ENCODE measurements at regions not wholly inside any gene's neighbourhood (a gene's known extent, or its start where the extent isn't known, plus 50 kb on each side); places are given as distances from the start of the nearest gene placed in this dataset.
"Not testable (repeated sequence)": the region's sequence is repeated elsewhere in the genome, so short reads cannot be mapped to it uniquely, and the experiment has no call there.

DNA sequence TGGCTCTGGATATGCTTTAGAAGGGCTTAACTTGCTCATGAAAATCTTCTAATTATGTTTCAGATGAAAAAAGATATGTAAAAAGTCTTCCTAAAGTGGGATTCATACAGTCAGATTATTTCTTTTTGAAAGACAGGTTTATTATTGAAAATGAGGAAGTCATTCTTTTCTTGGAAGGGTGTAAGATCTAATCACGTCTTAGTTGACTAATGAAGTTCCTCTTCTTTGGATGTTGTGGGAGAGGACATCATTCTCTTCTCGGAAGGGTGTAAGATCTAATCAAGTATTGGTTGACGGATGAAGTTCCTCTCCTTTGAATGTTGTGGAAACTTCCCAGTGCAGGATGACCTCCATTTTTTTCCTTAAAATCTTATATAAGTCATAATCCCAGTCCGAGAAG, 74.9 kb downstream of the ALG10 start:
- no peak for DNase-seq

DNA sequence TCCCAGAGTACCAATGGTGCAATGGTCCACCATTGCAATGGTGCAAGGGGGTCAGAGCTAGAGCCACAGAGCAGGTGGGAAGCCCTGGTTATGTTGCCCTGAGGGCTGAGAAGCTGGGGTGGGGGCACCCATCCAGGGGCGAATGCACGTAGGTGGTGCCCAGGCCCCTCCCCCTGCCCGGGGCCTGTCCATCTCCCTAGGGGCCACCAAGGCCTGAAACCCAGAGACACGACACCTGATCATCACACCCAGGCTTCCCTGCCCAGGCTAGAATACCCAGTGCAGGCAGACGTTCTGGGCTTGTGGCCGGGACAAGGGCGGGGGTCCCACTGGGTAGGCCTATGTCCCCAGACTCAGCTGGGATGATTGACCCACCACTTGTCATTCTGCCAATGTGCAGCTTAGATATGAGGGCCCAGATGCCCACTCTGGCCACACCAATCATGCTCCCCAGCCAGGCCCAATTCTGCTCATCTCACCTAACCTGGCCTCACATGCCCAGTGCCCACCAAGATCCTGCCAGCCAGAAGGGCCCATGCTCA, 83.2 kb downstream of the ALG10 start:
- no peak for DNase-seq

DNA sequence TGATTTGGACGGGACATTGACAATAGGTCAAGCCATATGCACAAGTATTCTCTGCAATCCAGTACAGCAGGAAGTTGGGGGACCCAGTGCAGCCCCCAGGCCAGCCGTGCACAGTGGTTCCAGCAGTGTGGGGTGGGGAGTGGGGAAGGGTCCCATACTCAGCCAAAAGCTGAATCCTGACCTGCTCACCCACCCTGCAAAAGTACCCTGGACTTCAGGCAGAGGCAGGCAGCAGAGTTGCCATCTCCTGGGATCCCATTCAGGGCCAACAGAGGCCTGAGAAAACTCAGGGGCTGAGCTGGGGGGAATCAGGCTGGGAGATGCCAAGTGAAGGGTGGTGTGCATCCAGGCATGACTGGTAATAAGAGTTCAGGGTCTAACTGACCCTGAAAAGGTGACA, 83.9 kb downstream of the ALG10 start:
- no peak for DNase-seq

DNA sequence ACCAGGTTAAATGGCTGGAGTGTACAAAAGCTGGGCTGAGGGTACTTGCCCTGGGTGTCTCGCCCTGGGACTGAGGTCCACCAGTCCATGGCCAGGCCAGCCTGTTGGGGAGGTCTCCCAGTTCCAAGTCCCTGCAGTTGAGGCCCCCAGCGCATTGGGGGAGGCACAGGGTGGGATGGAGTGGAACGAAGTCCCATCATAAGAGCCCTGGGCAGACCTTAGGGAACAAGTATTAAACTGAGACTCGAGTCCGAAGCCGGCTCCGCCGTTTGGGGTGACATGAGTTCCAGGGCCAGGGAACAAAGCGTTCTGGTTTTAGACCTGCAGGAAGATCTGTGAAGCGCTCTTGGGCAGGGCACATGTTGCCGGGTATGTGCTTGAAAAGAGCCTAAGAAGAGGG, 84.7 kb downstream of the ALG10 start:
- no peak for DNase-seq

DNA sequence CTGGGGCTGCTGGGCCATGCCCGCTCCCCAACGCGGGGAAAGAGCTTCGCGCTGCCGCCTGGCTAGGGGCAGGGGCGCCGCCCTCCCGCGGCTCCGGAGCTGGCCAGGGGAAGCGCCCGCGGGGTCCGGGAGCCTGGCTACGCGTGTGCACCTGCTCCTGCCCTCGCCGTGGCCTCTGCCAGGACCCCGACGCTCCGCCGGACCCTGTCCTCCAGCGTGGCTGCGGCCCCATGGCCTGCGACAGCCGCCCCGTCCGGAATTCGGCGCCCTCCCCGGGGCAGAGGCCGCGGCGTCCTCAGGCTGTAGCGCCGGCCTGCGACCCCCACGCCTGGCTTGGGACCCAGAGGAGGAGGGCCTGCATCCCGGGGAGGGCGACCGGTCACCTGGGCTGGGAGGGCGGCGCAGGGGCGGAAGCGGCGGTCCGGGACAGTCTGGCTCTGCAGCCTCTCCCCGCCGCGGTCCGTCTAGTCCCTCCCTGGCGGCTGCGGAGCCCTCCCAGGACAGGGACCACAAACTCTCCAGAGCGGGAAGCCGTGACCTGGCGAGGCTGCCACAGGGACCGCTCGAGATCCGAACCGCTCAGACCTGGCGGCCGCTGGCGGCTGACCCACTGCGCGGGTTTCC, 85.6 kb downstream of the ALG10 start:
- DNase-seq: no peak

GRCh38 chr12:34108405-34108803, 86.1 kb downstream of the ALG10 start:
- no peak for DNase-seq

GRCh38 chr12:34108967-34109366, 86.7 kb downstream of the ALG10 start:
- no peak for DNase-seq

DNA sequence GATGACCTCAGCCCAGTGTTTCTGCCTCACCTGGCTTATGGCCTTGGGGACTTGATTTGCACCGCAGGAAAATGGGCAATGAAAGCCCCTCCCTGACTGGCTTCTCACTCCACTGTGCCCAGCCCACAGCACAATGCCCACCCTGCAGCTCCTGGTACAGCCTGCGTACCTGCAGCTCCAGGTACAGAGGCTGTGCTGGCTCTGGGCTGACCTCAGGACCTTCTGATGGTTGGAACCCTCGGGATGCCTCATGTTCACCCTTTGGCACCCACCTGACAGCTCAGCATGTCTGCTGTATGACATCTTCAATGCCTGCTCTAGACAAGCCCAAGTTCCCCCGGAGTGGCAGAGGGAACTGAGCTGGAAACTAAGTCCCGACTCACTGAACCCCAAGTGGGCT, 87.1 kb downstream of the ALG10 start:
- DNase-seq: no peak

DNA sequence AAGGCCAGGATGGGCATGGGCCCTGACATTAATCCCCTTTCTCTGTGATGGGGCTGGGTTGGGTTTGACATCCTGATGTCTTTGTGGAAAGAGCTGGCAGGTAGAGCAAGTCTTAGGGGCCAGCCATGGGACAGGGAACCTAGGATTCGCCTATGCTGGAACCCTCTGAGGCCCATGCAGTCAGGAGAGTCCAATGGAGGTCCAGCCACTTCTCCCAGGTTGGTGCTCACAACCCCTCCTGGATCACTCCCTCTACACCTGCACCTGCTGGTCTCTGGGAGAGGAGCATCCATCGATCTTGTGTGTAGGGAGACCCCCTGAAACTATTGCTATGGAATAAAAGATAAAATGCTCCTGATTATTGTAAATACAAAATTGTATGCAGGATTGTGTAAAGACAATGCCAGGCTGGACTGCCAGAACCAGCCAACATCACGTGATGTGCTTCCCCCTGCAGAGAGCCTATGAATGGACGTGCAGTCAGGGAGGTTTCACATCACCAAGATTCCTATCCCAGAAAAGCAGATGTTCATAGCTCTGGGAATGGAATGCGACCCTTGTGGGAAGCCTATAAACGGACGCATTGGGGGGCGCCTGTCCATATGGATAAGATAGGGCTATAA, 87.7 kb downstream of the ALG10 start:
- not testable (repeated sequence) for DNase-seq

- no peak for DNase-seq
Observed at GRCh38 chr12:34119366-34119765, 97.1 kb downstream of the ALG10 start.

DNA sequence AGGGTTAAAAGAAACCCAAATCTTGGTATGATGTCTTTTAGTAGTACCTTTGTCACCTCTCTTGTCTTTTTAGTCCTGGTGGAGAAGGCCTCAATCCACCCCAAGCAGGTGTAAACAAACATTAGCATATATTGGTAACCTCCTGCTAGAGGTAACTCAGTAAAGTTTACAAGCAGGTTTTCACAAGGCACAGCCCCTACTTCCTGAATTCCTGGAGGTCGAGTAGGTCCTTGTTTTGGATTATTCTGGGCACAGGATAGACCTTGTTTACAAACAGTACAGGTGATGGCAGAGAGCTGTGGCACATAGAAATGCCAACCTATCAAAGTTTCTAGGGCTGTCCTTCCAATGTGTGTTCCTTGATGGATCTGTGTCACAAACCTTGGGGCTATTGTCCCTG, 99.1 kb downstream of the ALG10 start:
- no peak for DNase-seq

DNA sequence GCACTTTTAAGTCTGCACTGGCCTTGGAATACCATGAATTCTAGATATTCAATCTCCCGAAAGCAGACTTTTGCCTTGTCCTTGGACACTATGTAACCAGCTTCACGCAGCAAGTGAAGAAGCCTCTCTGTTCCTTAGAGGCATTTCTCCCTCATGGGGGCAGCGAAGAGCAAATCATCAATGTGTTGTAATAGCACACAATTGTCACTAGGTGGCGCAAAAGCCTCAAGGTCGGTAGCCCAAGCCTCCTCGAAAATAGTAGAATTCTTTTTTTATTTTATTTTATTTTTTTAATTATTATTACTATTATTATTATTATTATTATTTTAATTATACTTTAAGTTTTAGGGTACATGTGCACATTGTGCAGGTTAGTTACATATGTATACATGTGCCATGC, 100.8 kb downstream of the ALG10 start:
- DNase-seq: peak in 1 of 2 experiments; percentile 54

DNA sequence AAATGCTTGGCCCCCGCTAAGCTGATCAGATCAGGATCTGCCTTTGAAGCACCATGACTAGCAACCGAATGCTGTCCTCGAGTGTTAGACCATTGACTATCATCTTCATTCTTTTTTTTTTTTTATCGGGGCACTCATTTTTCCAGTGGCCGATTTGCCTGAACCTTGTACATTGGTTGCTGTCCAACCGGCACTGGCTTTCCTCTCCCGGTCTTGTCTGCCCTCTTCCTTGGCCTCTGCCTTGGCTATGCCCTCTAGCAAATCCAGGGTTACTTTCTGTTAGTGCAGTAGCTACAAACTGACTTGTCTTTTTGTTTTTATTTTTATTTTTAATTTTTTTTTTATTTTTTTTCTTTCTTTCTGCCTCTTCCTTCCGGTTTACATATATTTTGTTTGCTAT, 102.3 kb downstream of the ALG10 start:
- no peak for DNase-seq

DNA sequence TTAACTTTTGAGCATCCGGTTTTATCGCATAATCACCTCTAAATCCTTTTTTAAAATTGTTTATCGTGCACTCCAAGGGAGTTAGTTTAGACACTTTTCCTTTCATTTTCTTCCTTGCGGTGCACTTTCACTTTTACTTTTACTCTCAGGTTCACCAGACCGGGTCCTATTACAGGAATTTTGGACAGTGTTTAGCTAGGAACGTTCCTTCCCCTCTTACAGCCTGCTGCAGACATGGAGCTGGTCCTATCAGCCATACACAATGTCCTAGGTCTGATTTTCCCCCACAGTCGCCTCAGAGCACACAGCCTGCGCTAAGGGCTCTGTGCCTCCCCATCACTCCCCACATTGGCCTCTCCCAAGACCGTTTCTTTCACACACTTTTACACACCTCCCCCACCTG, 103.9 kb downstream of the ALG10 start:
- DNase-seq: no peak

DNA sequence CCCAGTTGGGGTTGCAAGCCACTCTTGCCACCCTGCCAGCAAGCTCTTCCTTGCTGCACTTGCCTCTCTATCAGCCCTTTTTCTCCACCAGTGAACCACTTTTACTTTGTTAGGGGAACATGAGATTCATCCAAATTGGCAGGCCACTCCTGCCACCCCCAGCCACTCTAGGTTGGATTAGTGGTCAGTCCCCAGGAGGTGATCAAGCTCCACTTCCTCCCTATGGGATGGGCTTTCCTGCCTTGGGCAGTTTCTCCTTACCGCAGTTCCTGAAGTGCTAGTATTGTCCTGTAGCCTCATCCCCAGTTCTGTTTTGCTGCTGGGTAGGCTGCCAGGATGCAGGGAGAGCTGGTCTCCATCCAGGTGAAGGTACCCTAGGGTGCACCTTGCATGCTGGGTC, 104.5 kb downstream of the ALG10 start:
- DNase-seq: no peak

- DNase-seq: not testable (repeated sequence)
Observed at GRCh38 chr12:34127379-34127778, 105.1 kb downstream of the ALG10 start.

DNA sequence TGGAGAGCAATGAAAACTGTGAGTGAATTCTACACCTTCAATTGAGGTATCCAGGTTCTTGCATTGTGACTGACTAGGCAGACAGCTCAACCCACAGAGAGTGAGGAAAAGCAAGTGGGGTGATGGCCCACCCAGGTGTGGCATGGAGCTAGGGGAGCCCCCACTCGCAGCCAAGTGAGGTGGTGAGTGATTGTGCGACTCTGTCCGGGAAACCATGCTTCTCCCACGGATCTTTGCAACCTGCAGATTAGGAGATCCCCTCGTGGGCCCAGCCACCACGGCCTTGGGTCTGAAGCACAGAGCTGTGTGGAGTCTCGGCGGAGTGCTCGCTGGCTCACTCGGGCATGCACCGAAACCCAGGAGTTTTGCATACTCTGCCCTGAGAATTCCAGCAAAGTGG, 120.1 kb downstream of the ALG10 start:
- no peak for DNase-seq

- DNase-seq: no peak
Observed at GRCh38 chr12:34151019-34151418, 128.7 kb downstream of the ALG10 start.

DNA sequence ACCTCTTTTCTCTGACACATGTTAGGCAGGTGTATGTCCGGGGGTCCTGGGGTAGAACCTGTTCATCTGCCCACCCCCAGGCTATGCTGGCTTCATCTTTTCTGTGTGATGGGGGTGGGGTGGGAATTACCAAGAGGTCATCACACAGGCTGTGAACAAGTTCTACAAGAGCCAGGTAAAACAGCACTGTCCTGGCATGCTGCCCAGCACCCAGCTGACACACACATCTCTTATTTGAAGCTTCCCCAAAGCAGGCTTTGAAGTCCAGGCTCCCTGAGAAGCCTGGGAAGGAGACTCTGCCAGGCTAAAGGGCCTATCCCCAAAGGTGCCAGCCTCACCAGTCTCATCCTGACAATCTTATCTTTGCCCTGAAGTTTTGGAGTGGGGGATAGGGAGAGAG, 141.1 kb downstream of the ALG10 start:
- DNase-seq: no peak

GRCh38 chr12:34166427-34167060, 144.2 kb downstream of the ALG10 start:
- DNase-seq: no peak

- not testable (repeated sequence) for DNase-seq
Observed at GRCh38 chr12:34168507-34168906, 146.2 kb downstream of the ALG10 start.

DNA sequence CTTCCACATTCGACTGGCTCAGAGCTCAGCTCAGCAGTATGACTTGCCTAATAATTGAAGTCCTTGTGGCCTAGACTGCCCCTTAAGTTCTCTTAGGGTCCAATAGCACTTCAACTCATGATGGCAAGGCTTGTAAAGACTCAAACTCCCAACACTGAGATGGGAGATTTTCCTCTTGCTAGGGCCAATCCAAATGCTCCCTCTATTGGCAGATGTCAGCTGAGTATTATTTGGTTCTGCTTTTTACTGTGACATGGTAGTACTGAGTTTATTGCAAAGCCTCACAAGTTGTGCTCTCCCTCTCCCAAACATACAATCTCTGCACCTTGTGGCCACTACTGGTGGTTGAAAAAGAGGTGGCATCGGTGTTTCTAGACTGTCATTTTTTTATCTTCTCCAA, 164.2 kb downstream of the ALG10 start:
- DNase-seq: no peak

- no peak for DNase-seq
Observed at GRCh38 chr12:34188974-34189373, 166.7 kb downstream of the ALG10 start.

DNA sequence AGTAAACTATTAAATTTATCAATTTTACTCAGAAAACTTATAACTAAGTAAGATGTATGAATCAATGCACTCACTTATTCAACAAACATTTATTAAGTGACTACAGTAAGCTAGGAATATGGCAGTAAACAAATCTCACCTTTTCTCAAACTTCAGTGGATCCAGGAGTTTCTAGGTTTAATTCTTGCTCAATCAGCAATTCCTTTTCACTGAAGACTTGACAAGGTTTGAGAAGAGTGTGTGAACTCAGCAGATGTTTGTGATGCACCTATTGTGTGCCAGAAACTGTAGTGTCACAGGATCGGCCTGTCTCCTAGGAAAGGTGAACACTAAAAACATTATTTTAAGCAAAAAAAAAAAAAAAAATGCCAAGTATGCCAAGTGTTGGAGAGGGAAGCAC, 167.8 kb downstream of the ALG10 start:
- DNase-seq: no peak

All from NCI-H446 (cell line).